22Rv1 (cell line): ENCODE measurements at regions not wholly inside any gene's neighbourhood (a gene's known extent, or its start where the extent isn't known, plus 50 kb on each side); places are given as distances from the start of the nearest gene placed in this dataset.

Experiments used
- CTCF ChIP-seq: fragments of 450-650 bp; IDR thresholded peaks from 2 replicates; pipeline ENCODE4 v1.5.1; 2017; ENCODE audit warnings: mild to moderate bottlenecking
- ZFX ChIP-seq: fragments of 450-650 bp; IDR thresholded peaks from 2 replicates; pipeline ENCODE4 v1.6.1; 2017; ENCODE audit warnings: antibody characterized with exemption, borderline replicate concordance

- no peak for TF ChIP-seq CTCF
- TF ChIP-seq ZFX: no peak
Measured at GRCh38 chr6:106735136-106735633, 105.8 kb downstream of the QRSL1 start.
